GM23338 (cell line): ENCODE measurements at regions not wholly inside any gene's neighbourhood (a gene's known extent, or its start where the extent isn't known, plus 50 kb on each side); places are given as distances from the start of the nearest gene placed in this dataset.
A peak's percentile ranks its signal among the peaks of the same experiment; 100 is the strongest.

ENCODE experiments used
- ATAC-seq: fragments of 200-7000 bp; cut with Tn5 transposase; 3 replicates; pipeline ENCODE4 v1.9.1; 2020
- DNase-seq: peaks from one replicate; pipeline ENCODE4 v3.0.0-alpha.2; 2015; ENCODE audit warnings: low spot score
- H2AFZ ChIP-seq: fragments of 200-600 bp; sonication (generic); 2 replicates; pipeline ENCODE4 v1.8.0; 2016; ENCODE audit warnings: antibody characterized with exemption, mild to moderate bottlenecking, moderate library complexity
- H3F3A ChIP-seq: fragments of 200-600 bp; sonication (generic); replicated peaks from 2 replicates; pipeline ENCODE4 v1.8.0; 2017; ENCODE audit warnings: antibody characterized with exemption, mixed run types, low read depth
- H3K27ac ChIP-seq: fragments of 200-600 bp; sonication (generic); 2 replicates; pipeline ENCODE4 v1.6.1; 2016; ENCODE audit warnings: low read depth
- H3K27me3 ChIP-seq: fragments of 200-600 bp; sonication (generic); 2 replicates; pipeline ENCODE4 v1.8.0; 2016; ENCODE audit warnings: mild to moderate bottlenecking, mixed run types, moderate library complexity; ENCODE audit not compliant: insufficient read depth
- H3K36me3 ChIP-seq: fragments of 200-600 bp; sonication (generic); 2 replicates; pipeline ENCODE4 v1.8.0; 2016; ENCODE audit warnings: mild to moderate bottlenecking; ENCODE audit not compliant: insufficient read depth
- H3K4me1 ChIP-seq: fragments of 200-600 bp; sonication (generic); 2 replicates; pipeline ENCODE4 v1.8.0; 2016; ENCODE audit warnings: mild to moderate bottlenecking, moderate library complexity; ENCODE audit not compliant: insufficient read depth
- H3K4me2 ChIP-seq: fragments of 200-600 bp; sonication (generic); 2 replicates; pipeline ENCODE4 v1.7.1; 2017; ENCODE audit warnings: mixed run types
- H3K4me3 ChIP-seq: fragments of 200-600 bp; sonication (generic); 2 replicates; pipeline ENCODE4 v1.6.1; 2016; ENCODE audit warnings: mixed run types
- H3K79me2 ChIP-seq: fragments of 200-600 bp; sonication (generic); replicated peaks from 2 replicates; pipeline ENCODE4 v1.8.0; 2017; ENCODE audit warnings: mild to moderate bottlenecking; ENCODE audit not compliant: insufficient read depth
- H3K9me2 ChIP-seq: fragments of 200-600 bp; sonication (generic); 2 replicates; pipeline ENCODE4 v1.8.0; 2017; ENCODE audit not compliant: insufficient read depth
- H4K20me1 ChIP-seq: fragments of 200-600 bp; sonication (generic); replicated peaks from 2 replicates; pipeline ENCODE4 v1.8.0; 2017; ENCODE audit warnings: mild to moderate bottlenecking; ENCODE audit not compliant: insufficient read depth
- H3K27ac Mint-ChIP-seq: 2 replicates; pipeline ENCODE4 v1.8.0; 2020; ENCODE audit warnings: inconsistent platforms, mild to moderate bottlenecking, moderate library complexity, mixed read lengths
- H3K27me3 Mint-ChIP-seq: 3 replicates; pipeline ENCODE4 v1.8.0; 2022; ENCODE audit warnings: low read depth, mild to moderate bottlenecking, moderate library complexity, mixed read lengths, inconsistent platforms; ENCODE audit not compliant: insufficient read depth, poor library complexity
- H3K36me3 Mint-ChIP-seq: 3 replicates; pipeline ENCODE4 v1.8.0; 2021; ENCODE audit warnings: low read depth, mild to moderate bottlenecking, inconsistent platforms, moderate library complexity, mixed read lengths
- H3K4me1 Mint-ChIP-seq: 3 replicates; pipeline ENCODE4 v1.8.0; 2020; ENCODE audit warnings: mild to moderate bottlenecking, inconsistent platforms, mixed read lengths
- H3K4me3 Mint-ChIP-seq: 3 replicates; pipeline ENCODE4 v1.8.0; 2021; ENCODE audit warnings: moderate library complexity, mild to moderate bottlenecking, inconsistent platforms, mixed read lengths
- H3K9me3 Mint-ChIP-seq: 3 replicates; pipeline ENCODE4 v1.8.0; 2020; ENCODE audit warnings: moderate library complexity, mild to moderate bottlenecking, inconsistent platforms, mixed read lengths
- ETS1 ChIP-seq: IDR thresholded peaks from 2 replicates; pipeline ENCODE4 v1.6.1; 2016; ENCODE audit warnings: antibody characterized with exemption
- EZH2phosphoT487 ChIP-seq: fragments of 200-600 bp; sonication (generic); IDR thresholded peaks from one replicate; pipeline ENCODE4 v1.8.1; 2018; ENCODE audit warnings: antibody characterized with exemption; ENCODE audit not compliant: unreplicated experiment
- JUNB ChIP-seq: IDR thresholded peaks from one replicate; pipeline ENCODE4 v1.6.1; 2016; ENCODE audit warnings: antibody characterized with exemption; ENCODE audit not compliant: unreplicated experiment
- POLR2AphosphoS5 ChIP-seq: IDR thresholded peaks from 2 replicates; pipeline ENCODE4 v1.6.1; 2016; ENCODE audit warnings: antibody characterized with exemption, low read depth
- STAT1 ChIP-seq: IDR thresholded peaks from one replicate; pipeline ENCODE4 v1.6.1; 2016; ENCODE audit warnings: antibody characterized with exemption; ENCODE audit not compliant: unreplicated experiment
- ZNF331 ChIP-seq: fragments of 250-450 bp; sonication (Bioruptor Pico); IDR thresholded peaks from 2 replicates; pipeline ENCODE4 v1.5.0; 2020; ENCODE audit warnings: low read depth, mild to moderate bottlenecking, moderate library complexity
- ZNF462 ChIP-seq: fragments of 250-450 bp; sonication (Bioruptor Pico); IDR thresholded peaks from 2 replicates; pipeline ENCODE4 v1.5.0; 2020; ENCODE audit warnings: mild to moderate bottlenecking, moderate library complexity

GRCh38 chr1:95406279-95406678 lies 172.3 kb downstream of the RWDD3 start:
- Histone ChIP-seq H3K27me3 (no peaks in the 10 kb centered on the region), H3K27ac (peak overlapping the region; percentile 97), H3K36me3 (0 out of 2 replicates have a peak, but pooled peaks cover 9% of the 10 kb centered on the region), H3K4me1 (peaks cover 39% of the 10 kb centered on the region), H4K20me1 (no peaks in the 10 kb centered on the region), H3F3A (no peaks in the 10 kb centered on the region), H3K4me2 (no peak overlapping the region; the same call in 1 of the 2 replicates), H3K4me3 (no peak overlapping the region), H3K9me2 (peaks cover 11% of the 10 kb centered on the region; the same call in 1 of the 2 replicates), H3K79me2 (no peaks in the 10 kb centered on the region), H2AFZ (no peak overlapping the region)
- Mint-ChIP-seq H3K27ac (no peak overlapping the region), H3K27me3 (peaks cover 1% of the 10 kb centered on the region), H3K36me3 (peaks cover 31% of the 10 kb centered on the region), H3K4me3 (no peak overlapping the region), H3K9me3 (peaks cover 32% of the 10 kb centered on the region), H3K4me1 (peaks cover 51% of the 10 kb centered on the region)
- no peak for ATAC-seq
- DNase-seq = no peak
- TF ChIP-seq ZNF462 (CRISPR knock-in tag) = no peak
- no peak for TF ChIP-seq STAT1
- no peak for TF ChIP-seq POLR2AphosphoS5

- Histone ChIP-seq H3K27ac (peak overlapping the region; percentile 97), H3K9me2 (peaks cover 14% of the 10 kb centered on the region; the same call in 1 of the 2 replicates), H3K36me3 (0 out of 2 replicates have a peak, but pooled peaks cover 9% of the 10 kb centered on the region), H3K4me3 (peak overlapping the region; percentile 3; the same call in 1 of the 2 replicates), H3K79me2 (no peaks in the 10 kb centered on the region), H3K4me1 (peaks cover 39% of the 10 kb centered on the region), H3F3A (no peaks in the 10 kb centered on the region), H2AFZ (no peak overlapping the region), H4K20me1 (no peaks in the 10 kb centered on the region), H3K4me2 (peak overlapping the region; percentile 64), H3K27me3 (no peaks in the 10 kb centered on the region)
- peak overlapping the region; percentile 96 for H3K27ac Mint-ChIP-seq
- H3K36me3 Mint-ChIP-seq = peaks cover 31% of the 10 kb centered on the region
- H3K9me3 Mint-ChIP-seq = peaks cover 32% of the 10 kb centered on the region
- peak; percentile 63 for ATAC-seq
- peak; percentile 49 for DNase-seq
- peaks cover 48% of the 10 kb centered on the region for H3K4me1 Mint-ChIP-seq
- peaks cover 1% of the 10 kb centered on the region for H3K27me3 Mint-ChIP-seq
- peak overlapping the region; percentile 13; the same call in 1 of the 3 replicates for H3K4me3 Mint-ChIP-seq
- TF ChIP-seq EZH2phosphoT487 (no peak), STAT1 (no peak), ZNF331 (CRISPR knock-in tag) (no peak), ETS1 (no peak), JUNB (no peak)
Measured at GRCh38 chr1:95407131-95407885, 173.3 kb downstream of the RWDD3 start.
